ENCODE measurements at regions not wholly inside any gene's neighbourhood (a gene's known extent, or its start where the extent isn't known, plus 50 kb on each side); places are given as distances from the start of the nearest gene placed in this dataset.
"Not testable (repeated sequence)": the region's sequence is repeated elsewhere in the genome, so short reads cannot be mapped to it uniquely, and the experiment has no call there.

GRCh38 chr18:60202708-60203107, 169.9 kb downstream of the MC4R start:
- no peak for DNase-seq

GRCh38 chr18:60200558-60200957, 172.0 kb downstream of the MC4R start:
- no peak for DNase-seq

- DNase-seq = no peak
These were observed 173.1 kb downstream of the MC4R start for GRCh38 chr18:60199505-60199904.

GRCh38 chr18:60197671-60198462, 174.7 kb downstream of the MC4R start:
- no peak for DNase-seq

- DNase-seq = peak; percentile 41
These were observed 175.6 kb downstream of the MC4R start for GRCh38 chr18:60196836-60197606.

GRCh38 chr18:60193780-60194179, 178.8 kb downstream of the MC4R start:
- DNase-seq = no peak

GRCh38 chr18:60191926-60192325, 180.6 kb downstream of the MC4R start:
- no peak for DNase-seq

- DNase-seq = no peak
These were observed 182.7 kb downstream of the MC4R start for GRCh38 chr18:60189856-60190255.

- peak; percentile 27 for DNase-seq
These were observed 183.6 kb downstream of the MC4R start for GRCh38 chr18:60188958-60189357.

GRCh38 chr18:60182223-60182622, 190.4 kb downstream of the MC4R start:
- no peak for DNase-seq

- no peak for DNase-seq
These were observed 191.9 kb downstream of the MC4R start for GRCh38 chr18:60180671-60181070.

GRCh38 chr18:60178224-60178623, 194.4 kb downstream of the MC4R start:
- not testable (repeated sequence) for DNase-seq

- no peak for DNase-seq
These were observed 196.3 kb downstream of the MC4R start for GRCh38 chr18:60176259-60176658.

- DNase-seq = no peak
These were observed 197.7 kb downstream of the MC4R start for GRCh38 chr18:60174832-60175231.

GRCh38 chr18:60172030-60172429, 200.5 kb downstream of the MC4R start:
- no peak for DNase-seq

GRCh38 chr18:60163622-60164021, 209.0 kb downstream of the MC4R start:
- no peak for DNase-seq

- no peak for DNase-seq
These were observed 210.2 kb downstream of the MC4R start for GRCh38 chr18:60162388-60162787.

- DNase-seq = no peak
These were observed 214.8 kb downstream of the MC4R start for GRCh38 chr18:60157810-60158209.

GRCh38 chr18:60153376-60153775, 219.2 kb downstream of the MC4R start:
- no peak for DNase-seq

GRCh38 chr18:60149316-60149715, 223.3 kb downstream of the MC4R start:
- no peak for DNase-seq

GRCh38 chr18:60147323-60147722, 225.3 kb downstream of the MC4R start:
- no peak for DNase-seq

- no peak for DNase-seq
These were observed 226.2 kb downstream of the MC4R start for GRCh38 chr18:60146220-60146960.

GRCh38 chr18:60145776-60146175, 226.8 kb downstream of the MC4R start:
- no peak for DNase-seq

Data from muscle of arm (tissue), 1 donor.